Glutamatergic neuron (in vitro differentiated cells): ENCODE measurements at regions not wholly inside any gene's neighbourhood (a gene's known extent, or its start where the extent isn't known, plus 50 kb on each side); places are given as distances from the start of the nearest gene placed in this dataset.
"Not testable (repeated sequence)": the region's sequence is repeated elsewhere in the genome, so short reads cannot be mapped to it uniquely, and the experiment has no call there.

Experiments used
- DNase-seq: peaks from one replicate; pipeline ENCODE4 v3.0.0; 2022
- H3K27ac Mint-ChIP-seq: one replicate; pipeline ENCODE4 v1.8.0; 2020; ENCODE audit warnings: mild to moderate bottlenecking, mixed read lengths, inconsistent platforms; ENCODE audit not compliant: unreplicated experiment
- H3K27me3 Mint-ChIP-seq: one replicate; pipeline ENCODE4 v1.8.0; 2020; ENCODE audit warnings: mild to moderate bottlenecking, moderate library complexity, mixed read lengths, inconsistent platforms; ENCODE audit not compliant: unreplicated experiment
- H3K36me3 Mint-ChIP-seq: one replicate; pipeline ENCODE4 v1.8.0; 2020; ENCODE audit warnings: mild to moderate bottlenecking, mixed read lengths, inconsistent platforms; ENCODE audit not compliant: unreplicated experiment
- H3K4me1 Mint-ChIP-seq: one replicate; pipeline ENCODE4 v1.8.0; 2020; ENCODE audit warnings: mild to moderate bottlenecking, low read depth, mixed read lengths, inconsistent platforms; ENCODE audit not compliant: unreplicated experiment
- H3K4me3 Mint-ChIP-seq: one replicate; pipeline ENCODE4 v1.8.0; 2020; ENCODE audit warnings: mild to moderate bottlenecking, mixed read lengths, inconsistent platforms; ENCODE audit not compliant: unreplicated experiment
- H3K9me3 Mint-ChIP-seq: one replicate; pipeline ENCODE4 v1.8.0; 2020; ENCODE audit warnings: mild to moderate bottlenecking, moderate library complexity, mixed read lengths, inconsistent platforms; ENCODE audit not compliant: unreplicated experiment
- CTCF ChIP-seq: fragments of 200-600 bp; sonication (generic); IDR thresholded peaks from one replicate; pipeline ENCODE4 v1.5.0; 2021; ENCODE audit not compliant: partially characterized antibody, unreplicated experiment

GRCh38 chr14:36423430-36423829 is 96.6 kb downstream of the NKX2-1 start:
- no peaks in the 10 kb centered on the region for H3K36me3 Mint-ChIP-seq

GRCh38 chr14:36420149-36420687 is 99.8 kb upstream of the MBIP start:
- H3K4me1 Mint-ChIP-seq = peaks cover 17% of the 10 kb centered on the region
- H3K27me3 Mint-ChIP-seq = no peaks in the 10 kb centered on the region
- peaks cover 5% of the 10 kb centered on the region for H3K9me3 Mint-ChIP-seq
- no peak for DNase-seq
- no peaks in the 10 kb centered on the region for H3K36me3 Mint-ChIP-seq
- no peak overlapping the region for H3K4me3 Mint-ChIP-seq
- no peak for TF ChIP-seq CTCF
- no peak overlapping the region for H3K27ac Mint-ChIP-seq

More at GRCh38 chr14:36423430-36423829, 96.6 kb downstream of the NKX2-1 start:
- peaks cover 37% of the 10 kb centered on the region for H3K4me1 Mint-ChIP-seq
- H3K27me3 Mint-ChIP-seq = no peaks in the 10 kb centered on the region
- peak overlapping the region; percentile 32 for H3K4me3 Mint-ChIP-seq
- peak overlapping the region; percentile 76 for H3K27ac Mint-ChIP-seq
- H3K9me3 Mint-ChIP-seq = no peaks in the 10 kb centered on the region
- DNase-seq = no peak
- TF ChIP-seq CTCF = no peak

- Mint-ChIP-seq H3K36me3 (no peaks in the 10 kb centered on the region), H3K4me1 (peaks cover 9% of the 10 kb centered on the region), H3K9me3 (peaks cover 5% of the 10 kb centered on the region), H3K4me3 (no peak overlapping the region), H3K27me3 (no peaks in the 10 kb centered on the region), H3K27ac (no peak overlapping the region)
- DNase-seq = no peak
- no peak for TF ChIP-seq CTCF
Observed at GRCh38 chr14:36418937-36419336, 98.5 kb upstream of the MBIP start.

- H3K4me1 Mint-ChIP-seq, DNase-seq, H3K27me3 Mint-ChIP-seq, H3K4me3 Mint-ChIP-seq, H3K27ac Mint-ChIP-seq, H3K36me3 Mint-ChIP-seq: not testable (repeated sequence)
- peaks cover 10% of the 10 kb centered on the region for H3K9me3 Mint-ChIP-seq
Observed at GRCh38 chr14:36411951-36412350, 91.5 kb upstream of the MBIP start.

GRCh38 chr14:36408388-36408787 is 88.0 kb upstream of the MBIP start:
- H3K36me3 Mint-ChIP-seq = peaks cover 5% of the 10 kb centered on the region
- peaks cover 6% of the 10 kb centered on the region for H3K9me3 Mint-ChIP-seq
- no peak overlapping the region for H3K27ac Mint-ChIP-seq
- no peaks in the 10 kb centered on the region for H3K4me1 Mint-ChIP-seq
- peak; percentile 28 for TF ChIP-seq CTCF
- H3K27me3 Mint-ChIP-seq = no peaks in the 10 kb centered on the region
- DNase-seq = no peak
- H3K4me3 Mint-ChIP-seq = no peak overlapping the region
